ENCODE measurements at regions not wholly inside any gene's neighbourhood (a gene's known extent, or its start where the extent isn't known, plus 50 kb on each side); places are given as distances from the start of the nearest gene placed in this dataset.

- ChIA-PET POLR2A (ENCODE audit: partially characterized antibody) (no interaction called here), CTCF (ENCODE audit: partially characterized antibody) (interaction anchor here (0.6 to 1.5 kb wide), 6 partner anchors 15 to 701 kb away, joined by 3 to 4 read pairs (median 3); no protein-coding TSS in a partner anchor)
- H3K27me3 ChIP-seq (replicated peaks in 1 of 4; ENCODE audit: control insufficient read depth in 3 of 4, extremely low read depth in 1 of 4, insufficient read depth in 3 of 4, low read length in 3 of 4), result no peaks in the 10 kb centered on the region
- no peak overlapping the region for H2BK5ac ChIP-seq (ENCODE audit: low read depth, low read length)
- no peaks in the 10 kb centered on the region; a peak in 1 of 4 replicates for H3K9me3 ChIP-seq (ENCODE audit: insufficient read depth in 2 of 2, low read depth in 1 of 2, low read length in 1 of 2)
- no peak overlapping the region for H3K18ac ChIP-seq (ENCODE audit: extremely low read depth, low read length)
- WGBS, 2 experiments (ENCODE audit: extremely low coverage in 1 of 2, insufficient coverage in 1 of 2, insufficient read length in 1 of 2, insufficient replicate concordance in 2 of 2, low coverage in 1 of 2, low lambda C conversion rate in 2 of 2, missing lambda C conversion rate in 1 of 2), result 87% methylated on average over 1 of the region's 1 CpG; no CpG with 5 or more reads in 1 of the 2 experiments
- no peak overlapping the region for H2BK120ac ChIP-seq (replicated peaks; ENCODE audit: low read depth, low read length)
- H4K5ac ChIP-seq (ENCODE audit: insufficient read length, low read depth, low read length), result no peak overlapping the region
- H3K27ac ChIP-seq (ENCODE audit: low read depth, low read length), result no peak overlapping the region
- FAIRE-seq (no peak), DNase-seq (ENCODE audit: low read depth in 1 of 2, low spot score in 2 of 2) (no peak)
- no peak overlapping the region for H3K56ac ChIP-seq (replicated peaks; ENCODE audit: insufficient read length, low read depth, low read length)
- H3K4me1 ChIP-seq (replicated peaks in 1 of 4; ENCODE audit: control insufficient read depth in 3 of 4, insufficient read depth in 4 of 4, low read length in 3 of 4), result peaks cover 0 to 2% (median 0%) of the 10 kb centered on the region in 4 experiments; a peak in 1 of 7 replicates
- no peak overlapping the region for H4K8ac ChIP-seq (ENCODE audit: extremely low read depth, insufficient read depth, low read length)
- no peak overlapping the region for H2AK5ac ChIP-seq (ENCODE audit: low read depth, low read length)
- H3K23ac ChIP-seq (ENCODE audit: insufficient read length), result no peak overlapping the region
- no peaks in the 10 kb centered on the region for H3K23me2 ChIP-seq (ENCODE audit: low read depth, low read length)
- H3K79me1 ChIP-seq (ENCODE audit: low read depth, low read length), result no peaks in the 10 kb centered on the region
- no peak overlapping the region for H3K4ac ChIP-seq (replicated peaks; ENCODE audit: insufficient read length, low read depth, low read length)
- no peaks in the 10 kb centered on the region for H3K36me3 ChIP-seq (ENCODE audit: control insufficient read depth in 2 of 4, insufficient read depth in 4 of 4, low read length in 3 of 4)
- no peak overlapping the region for H3K4me2 ChIP-seq (ENCODE audit: insufficient read depth in 1 of 2, low read depth in 2 of 2, low read length in 2 of 2)
- no peaks in the 10 kb centered on the region for H3K79me2 ChIP-seq (ENCODE audit: control insufficient read depth in 1 of 2, insufficient read depth in 2 of 2, low read length in 2 of 2)
- H4K20me1 ChIP-seq (replicated peaks in 1 of 2; ENCODE audit: control insufficient read depth in 1 of 2, insufficient read depth in 2 of 2, low read length in 2 of 2), result no peaks in the 10 kb centered on the region
- no peak overlapping the region for H2BK12ac ChIP-seq (ENCODE audit: low read depth, low read length)
- no peak overlapping the region for H4K91ac ChIP-seq (replicated peaks; ENCODE audit: insufficient read length, low read length)
- no peak overlapping the region for H3K14ac ChIP-seq (ENCODE audit: insufficient read length)
- no peak for TF ChIP-seq SP4 (IDR thresholded peaks at IDR 0.05; ENCODE audit: low read length)
- TF ChIP-seq EZH2 (IDR thresholded peaks at IDR 0.05; ENCODE audit: low read depth, low read length, severe bottlenecking), result no peak
- TF ChIP-seq HDAC2 (IDR thresholded peaks at IDR 0.05; ENCODE audit: borderline replicate concordance in 1 of 2, low read depth in 2 of 2, low read length in 2 of 2), result no peak
- no peak for TF ChIP-seq CTCF (IDR thresholded peaks at IDR 0.05; ENCODE audit: control extremely low read depth in 1 of 3, insufficient read depth in 1 of 3, low read depth in 1 of 3, low read length in 3 of 3)
- H3K9ac ChIP-seq (replicated peaks in 1 of 4; ENCODE audit: extremely low read depth in 1 of 4, low read depth in 3 of 4, low read length in 3 of 4), result no peak overlapping the region
- no peak overlapping the region for H2BK20ac ChIP-seq (ENCODE audit: low read length)
- no peak overlapping the region for H2AFZ ChIP-seq (ENCODE audit: low read length)
- H2BK15ac ChIP-seq (ENCODE audit: low read length), result no peak overlapping the region
- H3K4me3 ChIP-seq (ENCODE audit: extremely low read depth in 1 of 4, insufficient read depth in 2 of 4, low read depth in 3 of 4, low read length in 4 of 4), result no peak overlapping the region
Measured at GRCh38 chr11:45733176-45733575, 67.8 kb upstream of the CHST1 start.
